ENCODE measurements at regions not wholly inside any gene's neighbourhood (a gene's known extent, or its start where the extent isn't known, plus 50 kb on each side); places are given as distances from the start of the nearest gene placed in this dataset.

GRCh38 chr1:82686774-82687173 is 886.0 kb downstream of the ADGRL2 start:
- TF ChIP-seq CTCF (conservative IDR thresholded peaks at IDR 0.05; ENCODE audit: low read depth, low read length): no peak
- no peak for TF ChIP-seq EZH2 (IDR thresholded peaks at IDR 0.05; ENCODE audit: borderline replicate concordance, low read depth, low read length, poor library complexity, severe bottlenecking)
- no peaks in the 10 kb centered on the region for H3K9me3 ChIP-seq (ENCODE audit: low read depth, low read length, poor library complexity, severe bottlenecking)
- intact Hi-C loops (cut with micrococcal nuclease; ENCODE audit: unreplicated experiment): no loop called here
- ChIA-PET CTCF (no interaction called here), POLR2A (ENCODE audit: low non-redundant PET) (no interaction called here)
- BruUV-seq (replicated peaks): no TSS peak
- DNase-seq (ENCODE audit: low spot score): no peak
- H3K36me3 ChIP-seq (ENCODE audit: insufficient read depth, low read length, poor library complexity, severe bottlenecking): no peaks in the 10 kb centered on the region
- no peak overlapping the region for H3K27ac ChIP-seq (ENCODE audit: low read depth, low read length, poor library complexity, severe bottlenecking)
- no peak overlapping the region for H3K4me3 ChIP-seq (ENCODE audit: low read depth, low read length, poor library complexity, severe bottlenecking)
- H3K27me3 ChIP-seq (replicated peaks; ENCODE audit: insufficient read depth, low read depth, low read length, poor library complexity): no peaks in the 10 kb centered on the region
- no peaks in the 10 kb centered on the region for H3K4me1 ChIP-seq (ENCODE audit: insufficient read depth, low read length, poor library complexity, severe bottlenecking)

GRCh38 chr1:82646888-82647287 is 846.2 kb downstream of the ADGRL2 start:
- Histone ChIP-seq H3K9me3 (ENCODE audit: low read depth, low read length, poor library complexity, severe bottlenecking) (no peaks in the 10 kb centered on the region), H3K27ac (ENCODE audit: low read depth, low read length, poor library complexity, severe bottlenecking) (no peak overlapping the region), H3K36me3 (ENCODE audit: insufficient read depth, low read length, poor library complexity, severe bottlenecking) (no peaks in the 10 kb centered on the region), H3K4me3 (ENCODE audit: low read depth, low read length, poor library complexity, severe bottlenecking) (no peak overlapping the region), H3K4me1 (ENCODE audit: insufficient read depth, low read length, poor library complexity, severe bottlenecking) (no peaks in the 10 kb centered on the region), H3K27me3 (replicated peaks; ENCODE audit: insufficient read depth, low read depth, low read length, poor library complexity) (no peaks in the 10 kb centered on the region)
- POLR2A ChIA-PET (ENCODE audit: low non-redundant PET): no interaction called here
- TF ChIP-seq EZH2 (IDR thresholded peaks at IDR 0.05; ENCODE audit: borderline replicate concordance, low read depth, low read length, poor library complexity, severe bottlenecking) (no peak), CTCF (conservative IDR thresholded peaks at IDR 0.05; ENCODE audit: low read depth, low read length) (no peak)
- no TSS peak for BruUV-seq (replicated peaks)
- CTCF ChIA-PET: no interaction called here
- DNase-seq (ENCODE audit: low spot score): no peak
- intact Hi-C loops (cut with micrococcal nuclease; ENCODE audit: unreplicated experiment): no loop called here

- ChIA-PET POLR2A (ENCODE audit: low non-redundant PET) (no interaction called here), CTCF (no interaction called here)
- BruUV-seq (replicated peaks): no TSS peak
- Histone ChIP-seq H3K27ac (ENCODE audit: low read depth, low read length, poor library complexity, severe bottlenecking) (no peak overlapping the region), H3K4me1 (ENCODE audit: insufficient read depth, low read length, poor library complexity, severe bottlenecking) (no peaks in the 10 kb centered on the region), H3K27me3 (replicated peaks; ENCODE audit: insufficient read depth, low read depth, low read length, poor library complexity) (no peaks in the 10 kb centered on the region), H3K4me3 (ENCODE audit: low read depth, low read length, poor library complexity, severe bottlenecking) (no peak overlapping the region), H3K9me3 (ENCODE audit: low read depth, low read length, poor library complexity, severe bottlenecking) (no peaks in the 10 kb centered on the region), H3K36me3 (ENCODE audit: insufficient read depth, low read length, poor library complexity, severe bottlenecking) (no peaks in the 10 kb centered on the region)
- DNase-seq (ENCODE audit: low spot score): no peak
- intact Hi-C loops (cut with micrococcal nuclease; ENCODE audit: unreplicated experiment): no loop called here
- TF ChIP-seq EZH2 (IDR thresholded peaks at IDR 0.05; ENCODE audit: borderline replicate concordance, low read depth, low read length, poor library complexity, severe bottlenecking): no peak
- TF ChIP-seq CTCF (conservative IDR thresholded peaks at IDR 0.05; ENCODE audit: low read depth, low read length): no peak
Observed at GRCh38 chr1:82646336-82646735, 845.6 kb downstream of the ADGRL2 start.

Measured in A673 (cell line).